ENCODE measurements at regions not wholly inside any gene's neighbourhood (a gene's known extent, or its start where the extent isn't known, plus 50 kb on each side); places are given as distances from the start of the nearest gene placed in this dataset.

DNA sequence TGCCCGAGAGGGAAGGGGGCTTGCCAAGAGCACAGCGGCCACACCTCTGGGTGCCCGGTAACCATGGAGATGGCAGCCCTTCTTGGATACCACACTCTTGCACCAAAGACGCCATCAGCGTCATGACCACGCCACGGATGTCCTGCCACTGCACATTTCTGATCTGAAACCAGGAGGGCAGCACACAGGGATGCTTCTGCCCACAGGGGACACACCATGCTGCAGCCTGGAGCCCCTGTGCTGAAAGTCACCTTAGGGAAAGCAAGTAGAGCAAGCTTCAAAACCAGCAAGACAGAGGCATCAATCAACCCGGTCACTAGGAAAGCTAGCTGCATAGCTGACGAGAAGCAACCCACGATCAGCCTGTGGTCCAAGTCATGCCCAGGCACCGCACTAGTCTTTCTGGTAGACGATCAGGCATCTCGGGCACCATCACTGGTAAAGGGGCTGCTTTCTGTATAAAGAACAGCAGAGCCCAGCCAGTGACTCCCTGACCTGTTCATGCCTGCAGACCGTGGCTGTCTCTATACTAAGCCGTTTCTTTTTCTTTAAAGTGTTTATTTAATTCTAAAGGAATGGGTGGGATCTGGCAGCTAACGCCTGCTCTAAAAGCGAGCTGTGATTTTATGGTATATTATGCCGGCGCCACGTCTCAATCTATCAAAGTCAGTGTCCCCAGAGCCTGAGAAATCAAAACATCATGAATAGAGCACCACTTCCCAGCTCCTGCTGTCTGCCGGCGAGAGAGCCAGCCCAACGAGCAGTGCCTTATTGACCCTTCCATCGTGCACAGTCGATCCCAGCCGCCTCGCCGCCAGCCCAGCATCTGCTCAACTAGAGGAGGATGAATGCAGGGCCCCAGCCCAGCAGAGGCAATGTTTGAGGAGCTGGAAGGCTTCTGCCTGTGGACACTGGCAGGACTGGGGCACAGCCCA lies 244.7 kb downstream of the RBFOX3 start:
- DNase-seq (ENCODE audit: low read depth) = no peak
- TF ChIP-seq, protein P1, sequence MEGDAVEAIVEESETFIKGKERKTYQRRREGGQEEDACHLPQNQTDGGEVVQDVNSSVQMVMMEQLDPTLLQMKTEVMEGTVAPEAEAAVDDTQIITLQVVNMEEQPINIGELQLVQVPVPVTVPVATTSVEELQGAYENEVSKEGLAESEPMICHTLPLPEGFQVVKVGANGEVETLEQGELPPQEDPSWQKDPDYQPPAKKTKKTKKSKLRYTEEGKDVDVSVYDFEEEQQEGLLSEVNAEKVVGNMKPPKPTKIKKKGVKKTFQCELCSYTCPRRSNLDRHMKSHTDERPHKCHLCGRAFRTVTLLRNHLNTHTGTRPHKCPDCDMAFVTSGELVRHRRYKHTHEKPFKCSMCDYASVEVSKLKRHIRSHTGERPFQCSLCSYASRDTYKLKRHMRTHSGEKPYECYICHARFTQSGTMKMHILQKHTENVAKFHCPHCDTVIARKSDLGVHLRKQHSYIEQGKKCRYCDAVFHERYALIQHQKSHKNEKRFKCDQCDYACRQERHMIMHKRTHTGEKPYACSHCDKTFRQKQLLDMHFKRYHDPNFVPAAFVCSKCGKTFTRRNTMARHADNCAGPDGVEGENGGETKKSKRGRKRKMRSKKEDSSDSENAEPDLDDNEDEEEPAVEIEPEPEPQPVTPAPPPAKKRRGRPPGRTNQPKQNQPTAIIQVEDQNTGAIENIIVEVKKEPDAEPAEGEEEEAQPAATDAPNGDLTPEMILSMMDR (conservative IDR thresholded peaks at IDR 0.05; ENCODE audit: low read depth, low read length) = no peak
- no peak overlapping the region for H3K4me3 ChIP-seq (ENCODE audit: low read depth, low read length)

DNA sequence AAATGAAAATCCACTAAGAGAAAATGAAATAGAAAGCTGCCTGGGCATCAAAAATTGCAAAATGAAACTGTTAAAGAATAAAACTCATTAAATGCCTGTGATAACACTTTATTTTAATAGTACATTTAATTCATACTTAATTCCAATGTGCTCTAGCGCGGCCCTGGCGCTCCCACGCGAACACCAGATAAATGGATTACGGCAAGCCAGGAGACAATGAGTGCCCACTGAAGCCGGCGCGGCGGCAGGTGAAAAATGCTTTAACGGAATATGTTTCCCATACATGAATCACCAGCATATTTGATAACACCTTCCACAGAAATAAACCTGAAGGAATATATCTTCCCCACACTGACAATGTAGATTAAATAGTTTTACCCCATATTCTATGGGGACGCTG lies 245.5 kb downstream of the RBFOX3 start:
- TF ChIP-seq, protein P1 (conservative IDR thresholded peaks at IDR 0.05; ENCODE audit: low read depth, low read length) = no peak
- DNase-seq (ENCODE audit: low read depth) = no peak
- no peak overlapping the region for H3K4me3 ChIP-seq (ENCODE audit: low read depth, low read length)

DNA sequence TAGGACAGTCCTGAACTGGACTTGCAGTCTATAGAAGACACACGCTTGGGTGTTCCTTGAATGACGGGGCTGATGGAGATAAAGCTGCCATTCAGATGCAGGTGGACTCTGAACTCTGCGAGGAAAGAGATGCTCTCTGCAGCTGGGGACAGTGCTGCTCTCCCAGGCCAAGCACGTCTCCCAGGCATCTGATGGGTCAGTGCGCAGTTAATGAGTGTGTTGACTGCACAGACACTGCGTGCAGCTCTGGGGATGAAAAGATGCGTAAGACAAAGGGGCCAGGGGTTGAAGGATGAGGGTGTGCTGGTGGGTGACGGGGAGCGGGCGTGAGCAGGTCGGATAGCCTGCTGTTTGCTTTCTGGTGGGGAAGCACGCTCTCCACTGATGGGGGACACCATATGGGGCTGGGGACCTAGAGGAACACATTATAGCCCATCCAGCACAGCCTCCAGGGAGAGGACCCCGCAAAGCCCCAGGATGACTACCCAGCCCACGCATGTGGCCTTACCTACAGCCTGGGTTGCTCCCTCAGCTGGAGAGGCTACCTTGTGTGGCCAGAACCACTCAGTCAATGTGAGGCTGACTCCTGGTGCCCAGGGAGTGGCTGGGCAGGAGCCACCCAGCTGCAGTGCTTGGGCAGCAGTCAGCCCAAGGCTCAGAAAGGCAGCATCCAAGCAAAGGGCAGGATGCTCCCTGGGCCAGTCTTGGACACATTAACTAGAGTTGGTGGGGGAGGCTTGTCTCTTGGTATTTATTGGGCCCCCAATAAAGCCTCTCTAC lies 246.3 kb downstream of the RBFOX3 start:
- TF ChIP-seq, protein P1 (conservative IDR thresholded peaks at IDR 0.05; ENCODE audit: low read depth, low read length) = no peak
- no peak for DNase-seq (ENCODE audit: low read depth)
- H3K4me3 ChIP-seq (ENCODE audit: low read depth, low read length) = no peak overlapping the region

DNA sequence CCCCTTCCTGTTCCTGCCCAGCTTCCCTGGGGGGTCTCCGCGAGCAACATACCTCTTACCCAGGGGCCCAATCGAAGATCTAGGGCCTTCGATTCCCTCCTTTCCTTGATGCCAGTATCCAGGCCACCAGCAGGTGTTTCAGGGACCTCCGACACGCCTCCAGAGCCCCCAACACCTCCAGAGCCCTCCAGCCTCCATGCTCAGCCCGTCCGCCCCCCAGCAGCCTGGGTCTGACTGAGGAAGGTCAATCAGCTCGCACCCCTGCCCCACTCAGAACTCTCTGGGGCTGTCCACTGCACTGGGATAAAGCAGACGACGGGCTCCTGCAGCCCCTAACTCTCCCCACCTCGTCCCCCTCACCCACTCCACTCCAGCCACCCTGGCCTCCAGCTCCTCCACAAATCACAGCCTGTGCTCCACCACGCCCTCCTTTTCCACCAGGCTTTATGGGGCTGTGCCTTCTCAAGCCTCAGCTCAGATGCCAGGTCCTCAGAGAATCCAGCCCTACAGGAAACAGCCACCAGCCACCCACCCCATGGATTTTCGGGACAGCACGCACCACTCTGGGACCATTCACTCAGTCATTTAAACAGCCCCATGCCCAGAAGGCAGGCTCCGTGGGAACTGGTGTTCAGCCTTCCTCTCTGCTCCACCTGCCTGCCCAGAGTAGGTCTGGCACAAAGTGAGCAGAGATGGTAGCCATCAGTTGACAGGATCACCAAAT lies 247.1 kb downstream of the RBFOX3 start:
- TF ChIP-seq, protein P1 (conservative IDR thresholded peaks at IDR 0.05; ENCODE audit: low read depth, low read length) = no peak
- DNase-seq (ENCODE audit: low read depth) = no peak
- no peak overlapping the region for H3K4me3 ChIP-seq (ENCODE audit: low read depth, low read length)

DNA sequence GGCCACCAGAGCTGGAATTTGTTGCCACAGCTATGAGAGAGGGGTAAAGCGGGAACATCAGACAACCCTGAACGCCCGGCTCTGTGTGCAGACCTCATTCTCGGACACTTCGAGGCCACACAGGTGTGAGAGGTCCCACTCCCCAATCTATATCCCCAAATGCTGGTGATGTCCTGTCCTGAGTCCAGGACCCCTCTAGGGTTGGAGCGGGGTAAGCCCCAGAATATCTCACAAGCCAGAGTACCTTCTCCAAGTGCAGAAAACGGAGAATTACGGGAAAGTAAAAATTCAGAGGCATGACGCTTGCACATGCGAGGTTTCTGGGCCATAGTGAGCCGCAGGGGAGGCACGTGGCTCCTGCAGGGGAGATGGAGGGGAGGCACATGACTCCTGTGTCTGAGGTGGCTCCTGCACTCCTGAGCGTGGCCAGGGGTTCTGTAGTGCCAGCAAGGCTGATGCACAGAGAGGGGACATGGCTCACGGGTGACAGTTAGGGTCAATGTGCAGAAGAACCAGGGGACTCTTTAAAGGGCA lies 248.0 kb downstream of the RBFOX3 start:
- no peak for DNase-seq (ENCODE audit: low read depth)
- no peak overlapping the region for H3K4me3 ChIP-seq (ENCODE audit: low read depth, low read length)
- TF ChIP-seq, protein P1 (conservative IDR thresholded peaks at IDR 0.05; ENCODE audit: low read depth, low read length) = no peak

DNA sequence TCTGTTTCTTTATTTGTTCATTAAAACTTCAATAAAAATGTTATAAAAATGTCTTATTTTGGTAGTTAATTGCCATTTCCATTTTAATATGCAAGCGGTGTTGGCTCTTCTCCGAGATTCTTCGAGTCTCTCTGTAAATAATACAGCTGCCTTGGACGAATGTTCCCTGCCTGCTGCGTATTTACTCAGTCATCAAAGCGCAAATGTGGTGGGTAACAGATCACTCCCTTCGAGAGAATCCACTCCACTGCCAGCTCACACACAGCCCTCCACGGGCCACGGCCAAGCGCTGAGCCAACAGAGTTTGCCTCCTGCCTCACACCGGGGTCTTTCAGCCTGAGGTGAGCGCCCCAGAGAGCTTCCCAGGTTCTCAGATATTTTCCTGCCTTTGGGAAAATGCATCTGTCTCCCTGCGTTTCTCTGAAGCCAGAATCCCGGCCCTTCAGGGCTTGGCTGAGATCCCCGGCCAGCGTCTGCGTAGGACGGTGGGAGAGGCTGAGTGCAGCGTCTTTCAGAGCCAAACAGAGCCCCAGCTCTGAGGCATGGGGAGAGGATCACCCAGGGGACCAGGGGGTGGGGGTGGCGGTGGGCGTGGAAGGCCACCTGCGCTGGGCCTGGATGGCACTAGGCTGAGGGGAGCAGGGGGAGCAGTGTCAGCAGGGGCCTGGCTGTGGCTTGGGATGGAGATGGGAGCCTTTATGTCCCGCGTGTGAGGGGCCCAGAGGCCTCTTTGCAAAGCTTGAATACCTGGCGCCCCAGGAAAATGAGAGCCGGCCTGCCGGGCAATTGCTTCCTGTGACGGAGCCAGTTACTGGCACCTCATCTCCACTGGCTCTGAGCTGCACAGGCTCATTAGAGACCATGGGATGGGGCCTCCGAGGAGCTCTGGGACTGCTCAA lies 248.7 kb downstream of the RBFOX3 start:
- no peak for DNase-seq (ENCODE audit: low read depth)
- H3K4me3 ChIP-seq (ENCODE audit: low read depth, low read length) = no peak overlapping the region
- TF ChIP-seq, protein P1 (conservative IDR thresholded peaks at IDR 0.05; ENCODE audit: low read depth, low read length) = no peak

Measured in epithelial cell of proximal tubule (primary cell).